ENCODE measurements at regions not wholly inside any gene's neighbourhood (a gene's known extent, or its start where the extent isn't known, plus 50 kb on each side); places are given as distances from the start of the nearest gene placed in this dataset.

DNA sequence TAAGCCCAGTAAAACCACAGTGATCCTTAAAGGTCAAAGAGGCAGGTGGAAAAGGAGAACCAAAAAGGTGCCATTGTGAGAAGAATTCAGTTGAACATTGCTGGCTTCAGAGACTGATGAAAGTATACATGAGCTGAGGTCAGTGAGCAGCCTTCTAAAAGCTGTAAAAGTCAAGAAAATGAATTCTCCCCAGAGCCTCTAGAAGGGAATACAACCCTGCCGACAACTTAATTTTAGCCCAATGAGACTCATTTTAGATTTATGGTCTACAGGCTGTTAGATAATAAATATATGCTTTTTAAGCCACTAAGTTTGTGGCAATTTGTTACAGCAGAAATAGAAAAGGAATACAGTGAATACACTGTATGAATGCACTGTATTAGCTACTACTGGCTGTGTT, 911.4 kb downstream of the TRIB2 start:
- no peak for DNase-seq (ENCODE audit: low spot score)
- Histone ChIP-seq H3K4me3 (no peak overlapping the region), H3K27ac (no peak overlapping the region)
- TF ChIP-seq, protein P1, sequence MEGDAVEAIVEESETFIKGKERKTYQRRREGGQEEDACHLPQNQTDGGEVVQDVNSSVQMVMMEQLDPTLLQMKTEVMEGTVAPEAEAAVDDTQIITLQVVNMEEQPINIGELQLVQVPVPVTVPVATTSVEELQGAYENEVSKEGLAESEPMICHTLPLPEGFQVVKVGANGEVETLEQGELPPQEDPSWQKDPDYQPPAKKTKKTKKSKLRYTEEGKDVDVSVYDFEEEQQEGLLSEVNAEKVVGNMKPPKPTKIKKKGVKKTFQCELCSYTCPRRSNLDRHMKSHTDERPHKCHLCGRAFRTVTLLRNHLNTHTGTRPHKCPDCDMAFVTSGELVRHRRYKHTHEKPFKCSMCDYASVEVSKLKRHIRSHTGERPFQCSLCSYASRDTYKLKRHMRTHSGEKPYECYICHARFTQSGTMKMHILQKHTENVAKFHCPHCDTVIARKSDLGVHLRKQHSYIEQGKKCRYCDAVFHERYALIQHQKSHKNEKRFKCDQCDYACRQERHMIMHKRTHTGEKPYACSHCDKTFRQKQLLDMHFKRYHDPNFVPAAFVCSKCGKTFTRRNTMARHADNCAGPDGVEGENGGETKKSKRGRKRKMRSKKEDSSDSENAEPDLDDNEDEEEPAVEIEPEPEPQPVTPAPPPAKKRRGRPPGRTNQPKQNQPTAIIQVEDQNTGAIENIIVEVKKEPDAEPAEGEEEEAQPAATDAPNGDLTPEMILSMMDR (IDR thresholded peaks at IDR 0.05) = no peak

DNA sequence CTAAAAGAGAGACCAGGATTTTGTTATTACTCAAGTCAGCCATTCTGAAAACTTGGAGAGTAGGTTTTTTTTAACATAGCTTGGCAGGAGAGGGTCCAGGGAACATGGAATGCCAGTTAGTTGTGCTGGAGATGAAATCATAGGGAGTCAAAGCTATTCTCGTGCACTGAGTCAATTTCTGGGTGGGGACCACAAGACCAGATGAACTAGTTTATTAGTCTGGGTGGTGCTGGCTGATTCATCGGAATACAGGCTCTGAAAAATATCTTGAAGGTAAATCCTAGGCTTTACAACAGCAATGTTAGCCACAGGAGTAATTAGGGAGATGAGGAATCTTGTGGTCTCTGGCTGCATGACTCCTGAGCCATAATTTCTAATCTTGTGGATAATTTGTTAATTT, 921.4 kb downstream of the TRIB2 start:
- TF ChIP-seq, protein P1 (IDR thresholded peaks at IDR 0.05) = no peak
- H3K4me3 ChIP-seq = no peak overlapping the region
- no peak for DNase-seq (ENCODE audit: low spot score)
- H3K27ac ChIP-seq = no peak overlapping the region

DNA sequence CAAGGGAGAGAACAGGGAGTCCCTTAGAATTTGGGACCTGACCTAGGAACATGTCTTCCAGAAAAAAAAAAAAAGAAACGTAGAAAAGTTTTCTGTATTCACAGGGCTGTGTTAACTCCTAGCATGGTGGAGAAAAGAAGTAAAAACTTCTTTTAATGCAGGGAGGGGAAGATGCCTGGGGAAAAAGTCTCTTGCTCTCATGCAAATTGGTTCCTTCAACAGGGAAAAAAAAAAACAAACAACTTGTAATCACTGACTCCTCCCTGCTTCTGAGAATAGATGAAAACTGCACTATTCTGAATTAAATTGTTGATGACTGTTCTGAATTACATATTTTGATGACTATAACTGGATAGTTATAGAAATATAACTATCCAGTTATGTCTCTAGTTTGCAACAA, 933.2 kb downstream of the TRIB2 start:
- DNase-seq (ENCODE audit: low spot score) = no peak
- TF ChIP-seq, protein P1 (IDR thresholded peaks at IDR 0.05) = no peak
- no peak overlapping the region for H3K27ac ChIP-seq
- no peak overlapping the region for H3K4me3 ChIP-seq

DNA sequence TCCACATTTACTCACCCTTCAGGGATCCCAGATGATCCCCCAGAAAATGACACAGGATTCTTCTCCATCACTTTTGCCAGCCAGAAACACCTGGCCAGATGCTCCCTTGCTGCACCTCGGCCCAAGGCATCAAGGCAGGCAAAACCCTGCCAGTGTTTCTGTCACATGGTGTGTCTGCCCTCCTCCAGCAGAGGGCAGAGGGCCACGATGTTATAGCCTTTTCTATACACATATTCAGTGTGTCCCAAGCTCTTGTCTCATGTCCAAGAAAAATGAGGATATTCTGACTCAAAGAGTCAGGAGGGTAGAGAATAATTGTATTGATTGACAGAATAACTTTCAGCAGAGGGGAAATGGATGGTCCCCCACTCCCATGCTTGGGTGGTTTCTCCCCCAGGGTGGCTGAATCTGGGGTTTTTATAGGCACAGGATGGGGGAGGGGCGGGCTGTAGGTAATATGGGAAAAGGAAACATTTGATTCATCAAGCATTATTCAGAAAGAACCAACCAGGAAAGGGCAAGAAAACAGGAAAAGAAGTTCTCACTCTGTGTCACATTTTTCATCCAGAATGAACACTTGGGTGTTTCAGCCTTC, 933.9 kb downstream of the TRIB2 start:
- TF ChIP-seq, protein P1 (IDR thresholded peaks at IDR 0.05) = no peak

DNA sequence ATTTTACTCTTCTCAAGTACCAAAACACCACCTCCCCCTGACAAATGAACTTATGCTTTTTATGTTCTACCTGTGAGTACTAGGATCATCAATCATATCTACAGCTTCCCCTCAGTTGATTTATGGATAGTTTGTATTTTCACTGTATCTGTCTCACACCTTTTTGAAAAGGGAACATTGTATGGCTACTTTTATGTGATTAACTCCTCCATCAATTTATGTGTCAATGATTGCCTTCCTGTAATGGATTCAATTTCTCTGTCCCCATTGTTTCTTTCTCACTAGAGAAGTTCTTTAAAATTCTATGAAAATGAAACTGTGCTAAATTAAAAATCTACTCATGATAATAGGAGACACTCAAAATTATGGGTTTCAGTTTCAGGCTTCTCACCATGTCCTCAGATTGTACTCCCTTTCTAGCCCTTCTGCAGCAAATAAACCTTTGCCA, 935.0 kb downstream of the TRIB2 start:
- TF ChIP-seq, protein P1 (IDR thresholded peaks at IDR 0.05) = no peak
- H3K27ac ChIP-seq = no peak overlapping the region
- no peak for DNase-seq (ENCODE audit: low spot score)
- no peak overlapping the region for H3K4me3 ChIP-seq

More for the DNA sequence above, 933.9 kb downstream of the TRIB2 start:
- DNase-seq (ENCODE audit: low spot score) = no peak
- Histone ChIP-seq H3K4me3 (no peak overlapping the region), H3K27ac (no peak overlapping the region)

DNA sequence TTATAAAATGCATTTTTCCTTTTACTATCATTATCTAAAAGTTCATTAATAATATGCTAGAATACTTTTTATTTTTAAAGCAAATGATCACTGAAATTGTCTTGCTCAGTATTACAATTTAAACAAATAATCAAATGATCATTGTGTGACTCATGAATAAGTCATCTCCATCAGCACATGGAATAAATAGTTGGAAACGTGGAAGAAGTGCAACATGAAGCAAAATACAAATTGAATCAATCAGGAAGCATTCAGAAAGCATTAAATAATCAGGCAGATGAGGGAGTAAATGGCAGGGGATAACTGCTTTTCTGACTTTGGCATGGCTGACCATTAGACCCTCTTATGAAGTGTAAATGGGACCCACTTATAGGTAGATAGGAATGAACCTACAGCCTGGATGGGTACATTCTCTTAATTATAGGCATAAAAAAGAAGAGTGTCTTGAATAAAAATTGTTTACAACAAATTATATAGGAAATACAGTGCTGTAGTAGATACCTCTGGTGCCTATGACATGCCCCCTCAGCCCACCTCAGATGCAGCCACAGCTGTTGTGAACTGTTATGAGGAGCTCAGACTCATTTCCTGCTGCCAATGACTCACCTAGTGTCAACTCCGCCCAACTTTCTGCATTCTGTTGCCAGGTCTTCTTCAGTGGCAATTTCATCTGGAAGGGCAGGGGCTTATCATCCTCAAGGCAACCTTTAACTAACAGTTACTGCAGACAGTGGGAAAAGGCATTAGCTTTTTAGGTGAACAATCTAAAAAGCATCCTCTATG, 936.0 kb downstream of the TRIB2 start:
- H3K4me3 ChIP-seq = no peak overlapping the region
- H3K27ac ChIP-seq = no peak overlapping the region

More for the DNA sequence above, 936.0 kb downstream of the TRIB2 start:
- TF ChIP-seq, protein P1 (IDR thresholded peaks at IDR 0.05) = no peak
- DNase-seq (ENCODE audit: low spot score) = no peak

Measured in coronary artery (tissue), 2 donors.